ENCODE measurements at regions not wholly inside any gene's neighbourhood (a gene's known extent, or its start where the extent isn't known, plus 50 kb on each side); places are given as distances from the start of the nearest gene placed in this dataset.

GRCh38 chr16:50970281-50970680 lies 180.8 kb downstream of the SALL1 start:
- TF ChIP-seq CTCF (IDR thresholded peaks at IDR 0.05): no peak
- TF ChIP-seq ZFX (IDR thresholded peaks at IDR 0.05; ENCODE audit: borderline replicate concordance): no peak
